RPMI8226 (cell line): ENCODE measurements at regions not wholly inside any gene's neighbourhood (a gene's known extent, or its start where the extent isn't known, plus 50 kb on each side); places are given as distances from the start of the nearest gene placed in this dataset.

Source experiments
- DNase-seq: peaks from one replicate; pipeline ENCODE4 v3.0.0-alpha.2; 2015

- DNase-seq: no peak
These were observed 694.0 kb downstream of the SQOR start for GRCh38 chr15:46328821-46329220.

- no peak for DNase-seq
These were observed 695.0 kb downstream of the SQOR start for GRCh38 chr15:46329876-46330275.

GRCh38 chr15:46331546-46331945 is 696.7 kb downstream of the SQOR start:
- DNase-seq: no peak

GRCh38 chr15:46343196-46343935 is 708.5 kb downstream of the SQOR start:
- no peak for DNase-seq

- DNase-seq: no peak
These were observed 709.4 kb downstream of the SQOR start for GRCh38 chr15:46344115-46344724.

- no peak for DNase-seq
These were observed 710.1 kb downstream of the SQOR start for GRCh38 chr15:46344915-46345314.

GRCh38 chr15:46354443-46354842 is 719.6 kb downstream of the SQOR start:
- DNase-seq: no peak

- DNase-seq: no peak
These were observed 730.7 kb downstream of the SQOR start for GRCh38 chr15:46365572-46365971.

- DNase-seq: no peak
These were observed 731.7 kb downstream of the SQOR start for GRCh38 chr15:46366360-46367007.

GRCh38 chr15:46383978-46384377 is 749.1 kb downstream of the SQOR start:
- no peak for DNase-seq

GRCh38 chr15:46386356-46386755 is 751.5 kb downstream of the SQOR start:
- DNase-seq: no peak

- no peak for DNase-seq
These were observed 754.9 kb downstream of the SQOR start for GRCh38 chr15:46389739-46390138.

GRCh38 chr15:46394463-46394862 is 759.6 kb downstream of the SQOR start:
- no peak for DNase-seq

- DNase-seq: no peak
These were observed 773.5 kb downstream of the SQOR start for GRCh38 chr15:46408312-46408711.

GRCh38 chr15:46409841-46410301 is 775.0 kb downstream of the SQOR start:
- no peak for DNase-seq

- DNase-seq: no peak
These were observed 775.9 kb downstream of the SQOR start for GRCh38 chr15:46410705-46411104.

- DNase-seq: no peak
These were observed 777.1 kb downstream of the SQOR start for GRCh38 chr15:46411900-46412299.

GRCh38 chr15:46413799-46414198 is 779.0 kb downstream of the SQOR start:
- DNase-seq: no peak

- DNase-seq: no peak
These were observed 781.7 kb downstream of the SQOR start for GRCh38 chr15:46416544-46416943.

GRCh38 chr15:46420990-46421389 is 786.2 kb downstream of the SQOR start:
- DNase-seq: no peak

- no peak for DNase-seq
These were observed 806.6 kb downstream of the SQOR start for GRCh38 chr15:46441294-46442062.

GRCh38 chr15:46442184-46442583 is 807.4 kb downstream of the SQOR start:
- no peak for DNase-seq

GRCh38 chr15:46442901-46443590 is 808.2 kb downstream of the SQOR start:
- no peak for DNase-seq
